Smooth muscle cell (in vitro differentiated cells): ENCODE measurements at regions not wholly inside any gene's neighbourhood (a gene's known extent, or its start where the extent isn't known, plus 50 kb on each side); places are given as distances from the start of the nearest gene placed in this dataset.

ENCODE experiments used
- DNase-seq: peaks from one replicate; lab custom pipeline; 2025; ENCODE audit not compliant: unreplicated experiment; lab: John Stamatoyannopoulos, UW
- H2AFZ ChIP-seq: fragments of 200-600 bp; sonication (generic); 2 replicates; pipeline ENCODE4 v1.6.0; 2016; ENCODE audit warnings: antibody characterized with exemption, low read depth, mild to moderate bottlenecking
- H3F3A ChIP-seq: fragments of 200-600 bp; sonication (generic); 2 replicates; pipeline ENCODE4 v1.6.0; 2017; ENCODE audit warnings: antibody characterized with exemption, low read depth
- H3K27ac ChIP-seq: fragments of 200-600 bp; sonication (generic); 2 replicates; pipeline ENCODE4 v1.5.1; 2016; ENCODE audit warnings: low read depth, mild to moderate bottlenecking
- H3K27me3 ChIP-seq: fragments of 200-600 bp; sonication (generic); 2 replicates; pipeline ENCODE4 v1.6.1; 2016; ENCODE audit warnings: low read depth, mild to moderate bottlenecking
- H3K36me3 ChIP-seq: fragments of 200-600 bp; sonication (generic); 2 replicates; pipeline ENCODE4 v1.5.1; 2016; ENCODE audit warnings: low read depth
- H3K4me1 ChIP-seq: fragments of 200-600 bp; sonication (generic); 2 replicates; pipeline ENCODE4 v1.5.1; 2016; ENCODE audit warnings: low read depth
- H3K4me2 ChIP-seq: fragments of 200-600 bp; sonication (generic); 2 replicates; pipeline ENCODE4 v1.6.0; 2016; ENCODE audit warnings: mild to moderate bottlenecking
- H3K4me3 ChIP-seq: fragments of 200-600 bp; sonication (generic); 2 replicates; pipeline ENCODE4 v1.5.1; 2016; ENCODE audit warnings: mild to moderate bottlenecking
- H3K79me2 ChIP-seq: fragments of 200-600 bp; sonication (generic); 2 replicates; pipeline ENCODE4 v1.6.0; 2016; ENCODE audit warnings: low read depth, mild to moderate bottlenecking
- H3K9ac ChIP-seq: fragments of 200-600 bp; sonication (generic); 2 replicates; pipeline ENCODE4 v1.6.0; 2016; ENCODE audit warnings: low read depth
- H3K9me3 ChIP-seq: fragments of 200-600 bp; sonication (generic); replicated peaks from 2 replicates; pipeline ENCODE4 v1.5.1; 2016; ENCODE audit warnings: low read depth
- H4K20me1 ChIP-seq: fragments of 200-600 bp; sonication (generic); 2 replicates; pipeline ENCODE4 v1.6.0; 2016; ENCODE audit warnings: low read depth
- WGBS: methylation state at CpG from one replicate; pipeline ENCODE4 v1.1.7; 2016; ENCODE audit warnings: low lambda C conversion rate; 5-methylcytosine and 5-hydroxymethylcytosine counted together
- TF ChIP-seq, protein P1 (sequence below): fragments of 200-600 bp; sonication (generic); IDR thresholded peaks from 2 replicates; pipeline ENCODE4 v1.5.1; 2017; ENCODE audit warnings: borderline replicate concordance, mild to moderate bottlenecking, antibody characterized with exemption; ENCODE audit not compliant: insufficient read depth, poor library complexity, severe bottlenecking

- DNase-seq = no peak
- Histone ChIP-seq H3K4me2 (no peak overlapping the region), H4K20me1 (no peaks in the 10 kb centered on the region), H2AFZ (no peak overlapping the region), H3K9ac (no peak overlapping the region), H3F3A (no peaks in the 10 kb centered on the region), H3K27me3 (no peaks in the 10 kb centered on the region), H3K4me3 (no peak overlapping the region), H3K36me3 (no peaks in the 10 kb centered on the region), H3K27ac (no peak overlapping the region), H3K79me2 (no peaks in the 10 kb centered on the region), H3K9me3 (no peaks in the 10 kb centered on the region), H3K4me1 (no peaks in the 10 kb centered on the region)
- WGBS = 87% methylated on average over 4 of the region's 4 CpGs
- TF ChIP-seq, protein P1, sequence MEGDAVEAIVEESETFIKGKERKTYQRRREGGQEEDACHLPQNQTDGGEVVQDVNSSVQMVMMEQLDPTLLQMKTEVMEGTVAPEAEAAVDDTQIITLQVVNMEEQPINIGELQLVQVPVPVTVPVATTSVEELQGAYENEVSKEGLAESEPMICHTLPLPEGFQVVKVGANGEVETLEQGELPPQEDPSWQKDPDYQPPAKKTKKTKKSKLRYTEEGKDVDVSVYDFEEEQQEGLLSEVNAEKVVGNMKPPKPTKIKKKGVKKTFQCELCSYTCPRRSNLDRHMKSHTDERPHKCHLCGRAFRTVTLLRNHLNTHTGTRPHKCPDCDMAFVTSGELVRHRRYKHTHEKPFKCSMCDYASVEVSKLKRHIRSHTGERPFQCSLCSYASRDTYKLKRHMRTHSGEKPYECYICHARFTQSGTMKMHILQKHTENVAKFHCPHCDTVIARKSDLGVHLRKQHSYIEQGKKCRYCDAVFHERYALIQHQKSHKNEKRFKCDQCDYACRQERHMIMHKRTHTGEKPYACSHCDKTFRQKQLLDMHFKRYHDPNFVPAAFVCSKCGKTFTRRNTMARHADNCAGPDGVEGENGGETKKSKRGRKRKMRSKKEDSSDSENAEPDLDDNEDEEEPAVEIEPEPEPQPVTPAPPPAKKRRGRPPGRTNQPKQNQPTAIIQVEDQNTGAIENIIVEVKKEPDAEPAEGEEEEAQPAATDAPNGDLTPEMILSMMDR = no peak
These were observed 1530.9 kb upstream of the PABPC4L start for GRCh38 chr4:135732448-135732847.

DNA sequence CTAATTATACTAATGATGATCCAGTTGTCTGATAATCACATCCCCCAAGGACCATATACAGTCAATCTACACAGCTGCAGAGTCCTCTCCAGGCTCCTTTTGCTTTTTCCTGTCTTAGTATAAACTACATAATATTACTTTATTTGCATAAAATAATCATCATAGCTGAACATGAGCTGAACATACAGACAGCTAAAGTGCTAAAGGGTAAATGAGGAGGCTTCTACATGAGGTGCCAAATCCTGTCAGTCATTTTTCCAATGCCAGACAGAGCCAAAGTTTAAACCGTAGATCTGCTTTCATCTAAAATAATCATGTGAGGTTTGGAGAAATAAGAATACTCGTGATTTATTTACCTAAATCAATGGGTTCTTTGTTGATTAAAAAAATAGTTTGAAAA lies 1530.1 kb upstream of the PABPC4L start:
- 85% methylated on average over 2 of the region's 2 CpGs for WGBS
- H3K27me3 ChIP-seq = no peaks in the 10 kb centered on the region
- H3K9ac ChIP-seq = no peak overlapping the region
- no peak overlapping the region for H3K27ac ChIP-seq
- TF ChIP-seq, protein P1 = no peak
- no peak for DNase-seq
- H3K4me3 ChIP-seq = no peak overlapping the region
- no peak overlapping the region for H2AFZ ChIP-seq
- H3K4me2 ChIP-seq = no peak overlapping the region
- H3K36me3 ChIP-seq = no peaks in the 10 kb centered on the region
- no peaks in the 10 kb centered on the region for H3K79me2 ChIP-seq
- H3F3A ChIP-seq = no peaks in the 10 kb centered on the region
- no peaks in the 10 kb centered on the region for H4K20me1 ChIP-seq
- no peaks in the 10 kb centered on the region for H3K4me1 ChIP-seq
- no peaks in the 10 kb centered on the region for H3K9me3 ChIP-seq

- Histone ChIP-seq H3K36me3 (no peaks in the 10 kb centered on the region), H3K27me3 (no peaks in the 10 kb centered on the region), H3K9me3 (no peaks in the 10 kb centered on the region), H3K4me3 (no peak overlapping the region), H3K4me2 (no peak overlapping the region), H3F3A (no peaks in the 10 kb centered on the region), H4K20me1 (no peaks in the 10 kb centered on the region), H3K4me1 (no peaks in the 10 kb centered on the region), H3K27ac (no peak overlapping the region), H3K9ac (no peak overlapping the region), H2AFZ (no peak overlapping the region), H3K79me2 (no peaks in the 10 kb centered on the region)
- TF ChIP-seq, protein P1 = no peak
- WGBS = 89% methylated on average over 2 of the region's 2 CpGs
- no peak for DNase-seq
These were observed 1522.8 kb upstream of the PABPC4L start for GRCh38 chr4:135724421-135724820.

DNA sequence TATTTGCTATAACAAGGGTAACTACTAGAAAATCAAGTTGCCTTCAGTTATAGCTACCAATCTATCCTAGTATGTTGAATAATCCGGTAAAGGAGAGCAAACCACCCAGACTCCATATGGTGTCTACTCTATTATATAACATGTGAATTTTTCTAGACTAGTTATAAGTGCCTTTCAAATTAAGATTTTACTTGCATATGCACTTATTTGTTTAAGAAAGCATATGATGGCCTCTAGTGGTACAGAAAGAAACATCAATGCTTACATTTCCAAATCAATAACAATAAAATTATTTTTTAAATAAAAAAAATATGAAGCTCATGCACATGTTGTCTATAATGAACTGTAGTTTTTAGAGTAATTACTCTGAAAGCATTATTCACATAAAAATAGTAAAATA lies 1516.4 kb upstream of the PABPC4L start:
- no peak overlapping the region for H3K4me3 ChIP-seq
- no peak overlapping the region for H3K4me2 ChIP-seq
- H3K4me1 ChIP-seq = no peaks in the 10 kb centered on the region
- DNase-seq = no peak
- no peaks in the 10 kb centered on the region for H3K79me2 ChIP-seq
- no peak overlapping the region for H3K9ac ChIP-seq
- H3F3A ChIP-seq = no peaks in the 10 kb centered on the region
- 82% methylated on average over 1 of the region's 1 CpG for WGBS
- no peaks in the 10 kb centered on the region for H3K9me3 ChIP-seq
- no peaks in the 10 kb centered on the region for H3K36me3 ChIP-seq
- no peaks in the 10 kb centered on the region for H3K27me3 ChIP-seq
- H2AFZ ChIP-seq = no peak overlapping the region
- TF ChIP-seq, protein P1 = peak; percentile 40
- H4K20me1 ChIP-seq = no peaks in the 10 kb centered on the region
- H3K27ac ChIP-seq = no peak overlapping the region
